Fibroblast of the conjunctiva (primary cell): ENCODE measurements at regions not wholly inside any gene's neighbourhood (a gene's known extent, or its start where the extent isn't known, plus 50 kb on each side); places are given as distances from the start of the nearest gene placed in this dataset.
A peak's percentile ranks its signal among the peaks of the same experiment; 100 is the strongest.
"Not testable (repeated sequence)": the region's sequence is repeated elsewhere in the genome, so short reads cannot be mapped to it uniquely, and the experiment has no call there.

Experiments
- DNase-seq: peaks from one replicate; pipeline ENCODE4 v3.0.0-alpha.2; 2010; ENCODE audit warnings: low read depth

DNA sequence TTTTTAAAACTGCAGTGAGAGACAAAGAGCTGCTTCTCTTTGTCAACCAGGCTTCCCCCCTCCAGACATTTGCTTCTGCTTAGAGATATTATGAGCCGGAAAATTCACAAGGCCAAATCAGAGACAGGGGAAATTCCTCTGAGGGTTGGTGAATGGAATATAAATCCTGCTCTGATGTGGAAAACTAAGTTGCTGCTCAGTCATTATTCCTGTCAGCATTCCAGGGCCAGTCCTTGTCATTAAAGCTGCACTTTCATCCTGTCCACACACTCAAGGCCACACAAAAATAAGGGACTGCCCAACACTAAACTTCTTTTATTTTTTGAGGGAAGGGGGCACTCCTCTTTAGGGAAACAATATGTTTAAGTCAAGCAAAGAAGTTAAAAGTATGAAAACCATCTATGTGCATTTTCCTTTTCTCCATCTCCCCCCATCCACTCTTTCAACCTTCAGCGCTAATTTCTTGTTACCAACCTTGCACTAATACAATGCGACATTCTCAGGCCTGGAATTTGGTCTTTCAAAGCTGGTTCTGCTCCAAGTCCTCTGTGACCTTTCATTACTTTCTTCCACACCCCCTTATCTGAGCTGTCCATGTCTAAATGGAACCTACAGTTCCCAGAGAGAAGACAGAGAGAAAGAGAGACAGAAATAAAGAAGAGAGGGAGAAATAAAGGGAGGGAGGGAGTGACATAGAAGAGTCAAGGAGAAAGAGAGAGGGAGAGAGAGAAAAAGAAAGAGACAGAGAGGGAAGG lies 118.9 kb upstream of the S1PR3 start:
- DNase-seq: no peak

DNA sequence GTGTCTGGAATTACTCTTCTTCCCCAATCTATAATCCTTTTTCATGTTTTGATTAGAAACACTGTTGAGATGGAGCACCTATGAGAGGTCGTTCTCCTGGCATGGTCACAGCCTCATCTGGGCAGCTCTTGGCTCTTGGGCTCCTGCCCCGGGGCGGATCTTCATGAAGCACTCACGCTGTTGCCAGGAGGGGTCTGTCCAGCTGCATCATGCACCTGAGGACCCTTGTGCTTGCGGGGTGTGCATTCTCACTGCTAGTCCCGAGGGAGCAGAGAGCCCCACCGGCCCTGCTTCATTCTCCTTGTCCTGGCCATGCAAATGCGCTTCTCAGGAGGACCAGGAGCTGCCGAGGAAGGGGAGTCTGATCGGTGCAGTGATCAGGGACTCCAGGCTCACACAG lies 117.6 kb upstream of the S1PR3 start:
- no peak for DNase-seq

GRCh38 chr9:88874391-88874790 lies 116.9 kb upstream of the S1PR3 start:
- no peak for DNase-seq

DNA sequence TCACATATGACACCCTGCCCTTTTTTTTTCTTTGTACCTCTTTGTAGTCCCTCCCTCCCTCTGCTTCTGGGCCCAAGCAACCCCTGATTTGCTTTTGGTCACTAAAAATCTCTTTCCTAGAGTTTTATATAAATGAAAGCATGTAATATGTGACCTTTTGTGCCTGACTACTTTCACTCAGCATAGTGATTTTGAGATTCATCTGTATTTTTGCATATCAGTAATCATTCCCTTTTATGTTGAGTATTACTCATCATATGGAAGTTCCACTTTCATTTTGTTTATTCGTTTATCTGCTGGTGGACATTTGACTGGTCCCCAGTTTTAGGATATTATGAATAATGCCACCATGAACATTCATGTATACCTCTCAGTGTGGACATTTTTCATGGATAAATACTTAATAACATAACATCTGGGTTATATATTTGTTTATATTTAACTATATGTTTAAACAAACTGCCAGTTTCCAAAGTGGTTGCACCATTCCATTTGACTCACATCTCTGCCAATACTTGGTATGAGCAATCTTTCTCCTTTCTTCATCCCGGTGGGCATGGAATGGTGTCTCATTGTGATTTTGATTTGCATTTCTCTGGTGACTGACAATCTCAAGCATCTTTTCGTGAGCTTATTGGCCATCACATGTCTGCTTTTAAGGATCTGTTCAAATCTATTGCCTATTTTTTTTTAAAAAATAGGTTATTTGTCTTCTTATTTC lies 115.7 kb upstream of the S1PR3 start:
- no peak for DNase-seq

GRCh38 chr9:88880199-88880598 lies 111.1 kb upstream of the S1PR3 start:
- DNase-seq: no peak

DNA sequence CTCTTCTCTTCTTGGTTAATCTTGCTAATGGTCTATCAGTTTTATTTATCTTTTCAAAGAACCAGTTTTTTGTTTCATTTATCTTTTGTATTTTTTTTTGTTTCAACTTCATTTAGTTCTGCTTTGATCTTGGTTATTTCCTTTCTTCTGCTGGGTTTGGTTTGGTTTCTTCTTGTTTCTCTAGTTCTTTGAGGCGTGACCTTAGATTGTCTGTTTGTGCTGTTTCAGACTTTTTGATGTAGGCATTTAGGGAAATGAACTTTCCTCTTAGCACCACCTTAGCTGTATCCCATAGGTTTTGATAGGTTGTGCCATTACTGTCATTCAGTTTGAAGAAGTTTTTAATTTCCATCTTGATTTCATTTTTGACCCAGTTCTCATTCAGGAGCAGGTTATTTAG lies 107.0 kb upstream of the S1PR3 start:
- DNase-seq: not testable (repeated sequence)

GRCh38 chr9:88886762-88887161 lies 104.5 kb upstream of the S1PR3 start:
- DNase-seq: not testable (repeated sequence)

- peak; percentile 5 for DNase-seq
Observed at GRCh38 chr9:88889386-88889785, 101.9 kb upstream of the S1PR3 start.

- DNase-seq: no peak
Observed at GRCh38 chr9:88890546-88890945, 100.7 kb upstream of the S1PR3 start.

DNA sequence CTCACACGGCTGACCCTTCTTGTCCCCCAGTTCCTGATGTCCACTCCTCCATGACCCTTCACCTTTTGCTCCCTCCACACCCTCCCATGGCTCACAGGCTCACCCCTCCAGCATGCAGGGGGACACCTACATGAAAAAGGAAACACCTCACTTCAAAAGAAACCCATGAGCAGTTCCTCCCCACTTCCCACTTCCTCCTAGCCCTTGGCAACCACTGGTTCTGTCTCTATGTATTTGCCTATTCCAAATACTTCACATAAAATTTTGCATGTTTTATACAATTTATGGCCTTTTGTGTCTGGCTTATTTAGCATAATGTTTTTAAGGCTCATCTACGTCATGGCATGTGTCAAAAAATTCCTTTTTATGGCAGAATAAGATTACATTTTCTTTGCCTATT lies 100.2 kb upstream of the S1PR3 start:
- DNase-seq: no peak

DNA sequence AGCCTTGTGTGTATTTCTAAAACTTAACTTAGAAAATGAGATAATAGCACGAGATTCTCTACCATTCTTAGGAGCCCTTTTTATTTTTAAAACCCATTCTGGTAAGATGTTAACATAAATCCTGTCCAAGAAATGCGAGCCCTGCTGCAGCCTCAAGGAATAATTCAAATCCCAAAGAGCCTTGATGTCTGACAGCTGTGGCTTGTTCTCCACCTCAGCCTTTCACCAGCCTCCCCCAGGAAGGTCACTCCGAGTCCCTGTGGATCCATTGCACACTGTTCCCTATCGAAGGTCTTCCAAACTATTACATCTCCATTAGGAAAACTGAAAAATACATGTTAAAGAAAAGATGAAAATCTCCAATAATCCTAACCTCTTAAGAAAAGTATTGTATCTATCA lies 98.5 kb upstream of the S1PR3 start:
- no peak for DNase-seq

DNA sequence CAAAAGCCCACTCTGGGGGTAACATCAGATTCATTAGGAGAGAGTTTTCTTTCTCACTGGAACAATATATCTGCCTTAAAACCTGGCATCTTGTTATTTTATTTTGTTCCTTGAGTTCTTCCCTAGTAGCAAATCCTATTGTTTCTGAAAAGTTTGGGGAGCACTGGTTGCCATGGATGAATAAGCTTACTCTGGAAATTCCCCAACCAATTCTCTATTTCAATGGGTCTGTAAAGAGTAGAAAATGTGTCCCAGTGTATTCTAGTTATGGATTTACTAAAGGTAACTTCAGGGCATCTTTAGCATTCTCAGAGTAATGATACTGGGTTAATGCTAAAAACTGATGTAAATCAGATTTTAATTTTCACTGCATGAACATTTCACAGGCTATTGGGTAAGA lies 94.2 kb upstream of the S1PR3 start:
- no peak for DNase-seq

DNA sequence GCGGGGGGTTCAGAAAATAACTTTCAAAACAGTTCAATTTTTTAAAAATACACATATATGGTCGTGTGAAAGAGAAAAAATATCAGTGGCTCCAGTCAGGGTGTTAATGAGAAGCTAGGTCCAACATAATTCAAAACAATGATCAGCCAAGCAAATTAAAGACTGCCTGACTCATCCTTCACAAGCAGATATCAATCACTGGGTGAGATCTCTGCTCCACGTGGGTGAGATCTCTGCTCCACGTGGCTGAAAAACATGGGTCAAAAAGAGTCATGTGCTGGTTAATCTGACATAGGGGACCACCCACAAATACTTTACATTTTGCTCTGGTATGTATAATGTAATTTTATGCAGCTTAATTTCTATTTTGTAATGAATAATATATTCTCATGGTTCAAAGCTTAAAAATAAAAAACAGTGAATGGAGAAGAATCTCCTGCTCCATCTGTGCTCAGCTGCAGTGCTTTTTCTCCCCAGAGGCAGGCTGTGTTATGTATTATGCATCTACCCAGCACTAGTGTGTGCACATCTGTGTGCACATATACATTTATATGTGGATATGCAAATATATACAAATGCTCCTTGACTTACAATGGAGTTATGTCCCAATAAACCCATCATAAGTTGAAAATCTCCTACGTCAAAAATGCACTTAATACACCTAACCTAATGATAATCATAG lies 93.1 kb upstream of the S1PR3 start:
- no peak for DNase-seq

DNA sequence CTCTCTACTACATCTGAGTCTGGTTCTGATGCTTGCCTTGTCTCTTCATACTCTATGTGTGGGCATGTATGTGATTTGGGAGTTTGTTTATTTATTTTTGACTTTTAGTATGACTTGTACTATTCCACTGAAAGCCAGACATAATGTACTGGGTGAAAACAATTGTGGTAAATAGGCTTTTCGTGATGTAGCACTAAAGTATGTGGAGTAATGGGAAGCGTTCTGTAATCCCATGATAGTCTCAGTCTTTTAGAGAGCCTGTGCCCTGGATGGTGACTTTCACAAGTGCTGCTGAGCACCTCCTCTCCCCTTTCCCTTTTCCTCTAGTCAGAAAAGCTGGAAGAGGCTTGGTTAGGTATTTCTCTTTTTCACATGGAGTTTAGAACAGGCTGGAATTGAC lies 85.8 kb upstream of the S1PR3 start:
- no peak for DNase-seq

- DNase-seq: no peak
Observed at GRCh38 chr9:88915916-88916315, 75.4 kb upstream of the S1PR3 start.

GRCh38 chr9:88916894-88917293 lies 74.4 kb upstream of the S1PR3 start:
- DNase-seq: no peak

DNA sequence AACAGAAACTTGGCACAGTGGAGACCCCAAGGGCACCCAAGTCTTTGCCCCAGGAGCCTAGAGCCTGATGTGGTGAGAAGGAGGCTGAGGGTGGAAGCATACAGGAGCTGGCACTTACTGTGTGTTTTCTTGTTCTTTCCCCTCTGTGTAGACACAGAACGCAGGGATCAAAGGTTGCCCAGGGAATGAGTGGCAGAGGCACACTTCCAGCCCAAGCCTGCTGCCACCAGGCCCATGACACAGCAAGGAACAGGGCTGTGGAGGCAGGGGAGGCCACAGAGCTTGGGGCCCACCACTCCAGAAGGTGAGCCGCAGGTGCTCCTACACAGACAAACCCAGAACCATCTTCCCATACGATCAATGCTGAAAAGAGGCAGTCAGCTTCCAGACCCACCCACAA lies 73.9 kb upstream of the S1PR3 start:
- DNase-seq: no peak

DNA sequence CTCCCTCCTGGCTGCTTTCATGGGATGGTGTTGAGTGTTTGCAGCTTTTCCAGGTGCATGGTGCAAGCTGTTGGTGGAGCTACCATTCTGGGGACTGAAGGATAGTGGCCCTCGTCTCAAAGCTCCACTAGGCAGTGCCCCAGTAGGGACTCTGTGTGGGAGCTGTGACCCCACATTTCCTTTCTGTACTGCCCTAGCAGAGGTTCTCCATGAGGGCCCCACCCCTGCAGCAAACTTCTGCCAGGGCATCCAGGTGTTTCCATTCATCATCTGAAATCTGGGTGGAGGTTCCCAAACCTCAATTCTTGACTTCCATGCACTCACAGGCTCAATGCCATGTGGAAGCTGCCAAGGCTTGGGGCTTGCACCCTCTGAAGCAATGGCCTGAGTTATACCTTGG lies 72.7 kb upstream of the S1PR3 start:
- not testable (repeated sequence) for DNase-seq

GRCh38 chr9:88920645-88921044 lies 70.6 kb upstream of the S1PR3 start:
- DNase-seq: no peak

DNA sequence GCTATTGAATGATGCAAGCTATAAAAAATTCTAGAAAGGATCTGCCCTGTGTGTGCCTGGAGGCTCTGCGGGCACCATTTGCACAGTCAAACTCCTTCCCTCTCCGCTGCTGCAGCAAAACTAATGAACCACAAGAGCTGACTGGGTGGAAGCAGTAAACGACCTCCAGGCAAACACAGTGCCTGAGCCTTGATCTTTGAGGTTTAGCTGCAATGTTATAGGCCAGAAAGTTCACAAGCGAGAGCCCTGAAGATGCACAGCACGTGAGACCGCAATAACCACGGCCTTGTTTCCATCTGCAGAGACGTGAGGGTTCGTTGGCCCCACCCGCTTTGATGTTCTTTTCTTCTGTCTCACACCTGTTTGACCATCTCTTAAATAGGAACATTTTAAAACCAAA lies 69.2 kb upstream of the S1PR3 start:
- DNase-seq: no peak

- DNase-seq: no peak
Observed at GRCh38 chr9:88923092-88923491, 68.2 kb upstream of the S1PR3 start.

GRCh38 chr9:88923653-88924288 lies 67.5 kb upstream of the S1PR3 start:
- no peak for DNase-seq

- no peak for DNase-seq
Observed at GRCh38 chr9:88925481-88925880, 65.8 kb upstream of the S1PR3 start.
